HuH-7 (cell line): ENCODE measurements at regions not wholly inside any gene's neighbourhood (a gene's known extent, or its start where the extent isn't known, plus 50 kb on each side); places are given as distances from the start of the nearest gene placed in this dataset.

ENCODE experiments used
- DNase-seq: peaks from one replicate; pipeline ENCODE4 v3.0.0; 2011; ENCODE audit warnings: low spot score

DNA sequence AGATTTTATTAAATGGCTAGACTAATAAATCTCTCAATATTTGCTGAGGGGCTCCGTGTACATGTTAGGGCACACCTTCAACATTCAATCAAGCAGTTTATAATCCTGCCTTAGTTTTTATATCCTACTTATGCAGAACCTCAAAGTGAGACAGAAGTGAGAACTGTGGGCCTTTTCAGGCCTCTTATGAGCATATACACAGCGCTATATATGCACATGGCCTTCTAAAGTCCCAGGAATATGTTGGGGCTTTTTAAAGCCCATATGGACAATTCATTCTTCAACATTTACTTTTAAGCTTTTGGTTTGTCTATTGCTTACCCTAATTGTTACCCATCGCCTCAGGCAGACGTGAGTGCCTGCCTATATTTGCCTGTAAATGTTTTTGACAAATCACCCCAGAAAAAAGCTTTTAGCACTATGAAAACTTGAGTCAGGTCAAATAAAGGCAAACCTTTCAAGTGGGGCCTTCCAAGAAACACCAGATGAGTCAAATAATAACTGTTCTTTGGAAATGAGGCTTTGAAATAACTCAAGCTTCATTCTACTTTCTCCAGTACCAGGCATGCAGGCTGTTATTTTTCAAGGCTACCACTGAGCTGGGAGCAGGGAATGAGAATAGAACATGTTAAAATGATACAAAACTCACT lies 58.2 kb downstream of the ESM1 start:
- no peak for DNase-seq

DNA sequence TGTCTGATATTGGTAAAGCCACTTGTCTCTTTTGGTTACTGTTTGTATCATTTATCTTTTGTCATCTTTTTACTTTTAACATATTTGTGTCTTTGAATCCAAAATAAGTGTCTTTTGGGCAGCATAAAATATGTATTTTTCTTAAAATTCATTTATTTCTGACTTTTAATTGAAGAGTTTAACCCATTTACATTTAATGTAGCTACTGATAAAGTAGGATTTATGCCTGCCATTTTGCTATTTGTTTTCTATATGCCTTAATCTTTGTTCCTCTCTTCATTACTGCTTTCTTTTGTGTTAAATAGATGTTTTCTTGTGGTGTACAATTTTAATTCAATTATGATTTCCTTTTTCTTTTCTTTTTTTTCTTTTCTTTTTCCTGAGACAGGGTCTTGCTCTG lies 60.9 kb downstream of the ESM1 start:
- DNase-seq = no peak

DNA sequence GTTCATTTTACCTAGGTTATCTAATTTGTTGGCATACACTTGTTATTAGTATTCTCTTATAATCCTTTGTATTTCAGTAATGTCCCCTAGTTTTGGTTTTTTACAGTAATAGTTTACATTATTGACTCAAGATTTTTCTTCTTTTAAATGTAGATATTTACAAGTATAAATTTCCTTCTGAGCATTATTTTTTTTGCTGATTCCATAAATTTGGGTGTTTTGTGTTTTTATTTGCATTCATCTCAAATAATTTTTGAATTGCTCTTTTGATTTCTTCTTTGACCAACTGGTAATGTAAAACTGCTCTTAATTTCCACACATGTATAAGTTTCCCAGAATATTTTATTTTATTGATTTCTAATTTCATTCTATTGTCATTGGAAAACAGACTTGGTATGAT lies 68.1 kb downstream of the ESM1 start:
- no peak for DNase-seq

DNA sequence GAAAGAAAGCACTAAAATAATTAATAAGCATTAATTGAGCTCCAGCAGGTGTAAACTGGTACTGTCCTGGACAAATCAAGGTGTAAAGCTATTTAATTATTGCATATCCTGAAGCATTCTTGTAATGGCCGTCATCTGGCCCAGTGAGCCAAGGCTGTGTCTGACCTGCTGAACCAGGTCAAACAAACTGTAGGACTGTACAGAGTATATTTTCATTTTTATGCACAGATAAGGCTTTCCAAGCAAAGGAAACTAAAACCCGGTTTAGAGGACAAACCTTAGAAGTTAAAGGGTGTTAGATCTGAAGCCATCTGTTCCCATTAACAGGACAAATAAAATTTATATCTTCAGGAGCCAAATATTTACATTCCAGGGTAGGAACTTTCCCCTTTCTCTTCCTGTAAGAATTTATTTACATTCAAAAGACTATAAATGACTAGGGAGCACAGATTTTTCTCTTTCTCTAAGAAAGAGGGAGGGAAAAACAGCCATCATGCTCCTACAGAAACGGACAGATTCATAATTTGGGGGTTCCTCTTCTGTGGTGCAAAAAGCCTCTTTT lies 69.8 kb downstream of the ESM1 start:
- DNase-seq = no peak

DNA sequence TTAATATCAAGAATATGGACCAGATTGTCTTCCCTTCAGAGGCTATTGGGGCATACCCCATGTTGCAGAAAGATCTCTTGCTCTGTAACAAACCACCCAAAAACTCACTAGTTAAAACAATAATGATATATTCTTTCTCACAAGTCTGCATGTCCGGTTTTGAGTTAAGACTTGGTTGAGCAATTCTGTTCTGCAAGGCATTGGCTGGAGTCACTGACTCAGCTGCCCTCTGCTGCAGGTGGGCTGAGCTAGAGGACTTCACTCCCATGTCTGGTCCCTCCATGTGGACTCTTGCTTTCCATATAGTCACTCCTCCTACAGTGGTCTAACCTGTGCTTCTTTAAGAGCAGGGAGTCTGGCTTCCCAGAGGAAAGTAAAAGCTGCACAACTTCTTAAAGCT lies 73.4 kb downstream of the ESM1 start:
- DNase-seq = no peak

DNA sequence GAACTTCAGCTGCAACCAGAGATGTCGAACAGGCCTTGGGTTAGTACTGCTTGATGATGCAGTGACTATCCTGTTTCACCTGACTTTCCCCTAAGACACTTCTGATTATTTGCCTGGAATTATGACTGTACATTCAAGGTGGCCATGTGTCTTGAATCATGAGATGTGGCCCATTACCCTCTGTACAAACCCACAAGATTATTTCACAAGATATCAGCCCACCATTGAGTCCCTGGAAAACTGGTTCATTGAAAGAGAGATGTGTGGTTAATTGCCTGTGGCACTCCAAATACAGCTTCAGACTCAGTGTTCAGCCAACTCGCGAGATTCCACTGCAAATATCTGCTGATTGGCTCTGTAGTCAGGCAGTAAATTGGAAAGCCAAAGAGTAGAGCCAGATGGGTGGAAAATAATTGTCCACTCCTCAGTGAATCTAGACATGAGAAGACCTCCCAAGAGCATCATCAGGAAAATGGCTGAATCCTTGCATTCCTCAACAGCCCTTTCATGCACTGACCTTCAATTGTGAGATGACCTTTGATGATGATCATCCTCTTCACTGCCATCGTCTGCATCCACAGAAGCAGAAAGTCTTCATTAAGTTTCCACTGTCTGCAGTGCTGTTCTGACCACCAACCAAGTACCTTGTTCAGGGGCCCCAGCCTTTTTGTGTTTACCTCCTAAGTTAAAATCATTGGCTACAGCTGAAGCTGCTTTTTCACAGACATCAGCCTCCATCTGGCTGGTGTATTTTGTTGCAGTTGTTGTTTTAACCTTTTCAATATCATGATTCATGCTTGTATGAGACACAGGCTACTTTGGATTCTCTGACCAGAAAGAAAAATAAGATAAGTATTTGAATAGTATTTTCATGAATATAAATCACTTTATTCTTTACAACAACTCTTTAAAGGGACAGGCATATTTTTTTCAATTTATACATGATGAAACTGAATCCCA lies 75.2 kb downstream of the ESM1 start:
- DNase-seq = no peak

DNA sequence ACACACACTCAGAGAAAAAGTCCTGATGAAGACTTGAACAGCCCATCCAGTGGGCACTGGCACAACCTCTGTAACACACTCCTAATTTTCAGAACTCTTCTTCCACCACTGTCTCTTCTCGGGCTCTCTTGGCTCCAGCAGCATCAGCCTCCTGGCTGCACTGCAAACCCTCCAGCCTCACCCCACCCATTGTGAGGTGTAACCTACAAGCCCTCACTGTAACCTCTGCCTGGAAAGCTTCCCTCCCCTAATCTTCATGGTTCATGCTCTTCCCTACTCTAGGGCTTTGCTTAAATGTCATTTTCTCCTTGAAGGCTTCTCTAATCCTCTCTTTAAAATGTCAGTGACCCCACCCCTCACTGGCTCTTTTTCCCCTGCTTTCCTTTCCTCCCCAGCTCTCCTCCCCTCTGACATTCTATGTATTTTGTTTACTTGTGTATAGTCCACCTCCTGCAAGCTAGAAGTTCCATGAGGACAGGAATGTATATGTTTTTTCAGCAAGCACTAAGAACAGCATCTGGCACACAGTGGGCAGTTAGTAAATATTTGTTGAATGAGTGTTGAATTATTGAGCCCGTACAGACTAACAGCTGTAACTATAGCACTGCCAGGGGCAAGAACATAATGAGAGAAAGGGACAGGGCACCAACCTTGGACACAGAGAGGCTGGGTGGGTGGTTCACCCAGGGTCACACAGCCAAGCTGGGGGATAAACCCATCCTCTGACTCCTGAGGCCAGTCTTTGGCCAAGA lies 76.4 kb downstream of the ESM1 start:
- no peak for DNase-seq

DNA sequence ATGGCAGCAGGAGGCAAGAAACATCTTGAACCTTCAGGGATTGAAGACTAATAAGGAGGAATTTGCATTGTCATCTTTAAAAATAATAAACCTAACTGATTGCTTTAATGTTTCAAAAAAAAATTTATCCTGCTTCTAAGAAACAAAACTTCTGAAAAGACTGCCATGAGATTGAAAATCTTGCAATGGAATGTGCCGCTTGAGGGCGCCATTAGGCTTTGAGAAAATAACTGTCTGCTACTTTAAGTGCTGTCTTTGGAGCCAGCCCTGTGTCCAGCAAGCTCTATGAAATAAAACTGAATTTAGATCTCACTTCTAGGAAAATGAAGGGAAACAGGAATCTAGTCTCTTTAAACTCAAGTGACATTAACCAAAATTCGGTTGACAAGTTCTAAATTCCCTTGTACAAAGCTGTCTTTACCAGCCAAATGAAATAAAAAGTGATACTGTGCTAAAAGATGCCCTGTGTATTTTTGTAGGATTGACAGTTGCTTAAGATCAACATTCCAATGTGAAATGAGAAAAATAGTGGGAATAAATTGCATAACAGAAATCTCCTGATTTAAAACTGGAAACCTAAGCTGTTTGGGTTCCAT lies 79.4 kb downstream of the ESM1 start:
- peak; percentile 21 for DNase-seq

DNA sequence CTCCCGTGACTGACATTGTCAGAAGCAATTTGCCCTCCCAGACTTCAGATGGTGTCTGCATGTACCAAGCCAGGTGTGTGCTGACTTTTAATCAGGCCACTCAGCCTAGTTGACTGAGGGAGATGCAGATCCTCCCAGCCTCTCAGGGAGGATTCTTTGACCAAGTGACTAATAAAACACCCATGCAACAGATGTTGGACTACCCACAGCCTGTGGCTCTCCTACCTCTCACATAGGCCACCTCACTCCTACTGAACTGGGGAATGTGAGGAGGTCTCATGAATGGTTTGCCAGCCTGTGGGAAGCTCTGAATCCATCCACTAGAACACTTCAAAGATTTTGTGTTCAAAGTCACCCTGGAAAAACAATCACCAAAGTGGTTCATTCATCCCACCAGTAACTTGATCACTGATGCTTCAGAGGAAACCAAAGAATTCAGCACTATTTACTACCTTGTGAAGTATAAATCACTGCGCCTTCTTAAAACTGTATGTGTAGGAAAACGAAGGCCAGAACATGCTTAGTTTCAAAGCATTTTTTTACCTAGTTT lies 80.1 kb downstream of the ESM1 start:
- DNase-seq = no peak

DNA sequence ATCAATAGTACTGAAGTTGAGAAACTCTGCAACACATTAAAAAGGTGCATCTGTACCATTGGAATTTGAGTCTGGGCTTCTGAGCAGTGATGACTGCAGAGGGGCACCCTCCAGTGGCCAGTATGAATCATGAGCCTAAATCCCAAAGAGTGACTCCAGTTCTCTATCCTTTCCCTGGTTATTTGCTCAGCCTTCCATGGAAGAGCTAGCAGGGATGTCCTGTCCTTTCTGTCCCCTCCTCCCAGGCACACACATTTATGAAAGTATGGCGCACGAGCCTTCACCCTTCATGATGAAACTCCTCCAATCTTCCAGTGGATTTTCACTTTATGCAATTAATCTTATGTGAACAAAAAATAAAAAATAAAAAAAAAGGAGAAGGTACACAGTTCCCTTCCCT lies 81.0 kb downstream of the ESM1 start:
- peak; percentile 16 for DNase-seq

DNA sequence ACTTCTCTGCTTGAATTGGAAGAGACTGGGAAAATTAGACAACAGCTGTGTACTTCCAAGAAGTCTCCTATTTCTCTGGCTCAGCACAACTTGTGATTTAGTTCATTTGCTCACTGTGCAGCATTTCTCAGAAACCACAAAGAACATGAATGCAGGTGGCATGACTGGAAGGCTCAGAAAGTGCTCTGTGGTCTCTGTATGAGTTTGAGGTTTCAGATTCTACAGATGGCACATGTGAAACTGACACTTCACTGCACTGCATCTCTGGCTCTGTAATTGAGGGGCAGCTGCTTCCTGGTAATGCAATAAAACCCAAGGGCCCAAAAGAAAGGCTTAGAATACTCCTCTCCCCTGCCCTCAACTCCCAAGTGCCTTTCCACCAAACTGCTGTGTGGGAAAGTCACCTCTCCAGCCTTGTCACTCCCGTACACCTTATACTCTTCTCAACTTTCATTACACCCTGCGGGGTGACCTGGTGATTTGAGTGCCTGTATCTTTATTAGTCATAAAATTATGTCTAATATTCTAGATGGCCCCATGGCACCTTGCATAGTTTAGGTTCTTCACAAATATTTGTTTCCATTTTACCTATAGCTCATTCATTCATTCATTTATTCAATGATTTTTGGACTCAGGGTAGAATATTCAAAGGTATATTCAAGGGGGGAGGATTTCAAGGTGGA lies 82.5 kb downstream of the ESM1 start:
- DNase-seq = no peak

DNA sequence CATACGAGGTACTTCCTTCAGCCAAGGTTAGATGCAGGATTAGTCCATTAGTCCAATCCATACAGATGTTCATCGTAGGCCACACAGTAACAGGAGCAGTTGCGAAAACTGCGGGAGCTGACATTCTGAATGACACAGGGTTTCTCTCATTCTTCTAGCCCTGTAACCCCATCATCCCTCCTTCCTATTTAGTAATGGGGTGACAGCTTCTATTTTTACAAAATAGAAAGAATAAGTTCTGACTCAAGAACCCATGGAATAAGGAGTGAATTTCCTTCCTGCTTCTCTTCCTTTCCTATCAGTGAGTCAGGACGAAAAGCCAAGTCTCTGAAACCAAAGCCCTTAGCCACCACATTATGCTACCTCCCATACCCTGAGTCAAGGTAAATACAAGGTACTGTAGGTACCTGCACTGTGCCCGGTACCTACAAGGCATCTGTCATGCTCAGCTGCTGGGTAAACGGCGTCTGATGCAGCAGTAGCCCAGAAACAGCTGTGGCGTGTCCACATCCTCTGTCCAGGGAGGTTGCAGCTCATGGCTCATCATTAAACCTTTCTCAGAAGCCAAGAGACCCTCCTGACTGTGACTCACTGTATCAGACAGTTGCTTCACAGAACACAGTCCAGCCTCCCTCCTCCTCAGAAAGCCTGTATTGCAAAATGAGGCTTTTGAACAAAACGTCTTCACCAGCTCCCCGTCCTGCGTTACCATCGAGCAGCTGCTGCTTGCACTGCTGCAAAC lies 84.2 kb downstream of the ESM1 start:
- no peak for DNase-seq

DNA sequence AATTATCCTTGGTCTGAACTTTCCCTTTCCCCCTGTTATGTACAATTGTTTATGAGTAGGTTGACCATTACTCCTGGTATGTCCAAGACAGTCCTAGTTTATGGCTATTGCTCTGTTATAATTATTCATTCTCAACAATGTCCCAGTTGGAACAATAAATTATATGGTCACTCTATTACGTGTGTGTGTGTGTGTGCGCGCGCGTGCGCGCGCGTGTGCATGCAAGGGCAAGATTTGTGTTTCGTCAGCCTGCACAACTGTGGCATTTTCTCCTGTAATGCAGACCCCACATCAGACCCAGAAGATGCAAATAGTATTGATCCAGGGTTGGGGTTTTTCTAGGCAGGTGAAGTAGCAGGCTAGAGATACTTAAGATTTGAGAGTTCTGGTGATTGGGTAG lies 88.4 kb downstream of the ESM1 start:
- no peak for DNase-seq

DNA sequence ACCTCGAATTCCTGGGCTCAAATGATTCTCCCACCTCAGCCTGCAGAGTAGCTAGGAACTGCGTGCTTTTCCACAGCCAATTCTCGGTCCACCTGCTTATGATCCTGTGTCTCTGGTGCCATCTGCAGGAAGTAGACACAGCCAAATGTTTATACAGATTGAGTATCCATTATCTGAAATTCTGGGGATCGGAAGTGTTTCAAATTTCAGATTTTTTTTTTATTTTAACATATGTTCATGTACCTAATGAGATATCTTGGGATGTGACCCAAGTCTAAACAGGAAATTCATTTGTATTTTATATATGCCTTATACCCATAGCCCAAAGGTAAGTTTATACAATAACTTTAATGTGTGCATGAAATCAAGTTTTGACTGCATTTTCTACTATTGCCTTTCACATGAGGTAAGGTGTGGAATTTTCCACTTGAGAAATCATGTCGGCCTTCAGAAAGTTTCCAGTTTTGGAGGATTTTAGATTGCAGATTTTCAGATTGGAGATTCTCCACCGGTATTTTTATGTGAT lies 89.5 kb downstream of the ESM1 start:
- DNase-seq = peak; percentile 25

DNA sequence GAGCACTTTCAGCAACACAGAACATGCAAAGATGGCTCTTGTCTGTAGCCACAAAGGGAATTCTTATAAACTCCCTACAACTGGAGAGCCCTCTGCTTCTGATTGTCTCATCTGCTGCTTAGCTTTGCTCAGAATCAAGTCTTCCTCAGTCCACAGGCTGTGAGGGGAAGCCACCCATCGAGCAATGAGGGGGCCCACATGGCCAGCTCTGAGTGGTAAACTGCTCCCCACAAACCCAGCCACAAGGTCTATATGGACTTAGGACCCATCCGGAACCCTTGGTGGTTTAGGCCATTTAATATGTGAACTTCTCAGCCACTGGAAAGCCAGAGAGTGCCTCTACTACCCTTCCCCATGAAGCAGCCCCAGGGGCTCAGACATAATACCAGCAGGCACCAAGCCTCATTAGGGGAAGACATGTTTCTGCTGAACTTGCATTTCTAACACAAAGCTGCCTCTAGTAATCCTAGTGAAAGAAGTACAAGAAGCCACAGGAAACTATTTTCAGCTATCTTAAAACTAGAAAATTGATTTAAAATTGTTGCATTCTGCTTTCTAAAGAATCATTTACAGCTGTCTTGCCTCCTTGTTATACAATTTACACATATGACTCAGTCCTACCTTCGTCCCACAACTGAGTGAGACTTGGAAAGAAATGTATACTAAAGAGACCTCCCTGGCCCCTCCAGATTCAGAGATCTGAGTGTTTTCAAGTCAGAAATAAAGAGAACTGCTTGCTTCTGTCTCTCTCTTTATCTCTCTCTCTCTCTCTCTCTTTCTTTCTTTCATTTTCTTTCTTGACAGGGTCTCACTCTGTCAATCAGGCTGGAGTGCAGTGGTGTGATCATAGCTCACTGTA lies 90.2 kb downstream of the ESM1 start:
- no peak for DNase-seq

DNA sequence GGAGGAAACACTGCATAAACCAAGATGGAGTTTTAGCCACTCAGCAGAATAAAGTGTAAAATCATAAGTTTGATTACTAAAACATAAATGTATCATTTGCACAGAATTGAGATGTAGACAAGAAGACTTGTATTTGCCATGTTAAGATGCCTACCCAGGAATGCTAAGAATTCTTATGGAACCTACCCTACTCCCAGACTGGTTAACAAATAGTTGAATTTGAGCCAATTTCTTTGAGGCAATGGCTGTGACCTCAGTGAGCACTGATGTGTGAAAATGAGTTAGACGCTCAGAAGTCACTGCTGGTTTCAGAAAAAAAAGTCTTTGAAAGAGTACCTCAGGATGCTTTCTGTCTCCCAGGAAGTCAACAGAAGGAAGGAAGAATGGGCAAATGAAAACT lies 95.6 kb downstream of the ESM1 start:
- no peak for DNase-seq

DNA sequence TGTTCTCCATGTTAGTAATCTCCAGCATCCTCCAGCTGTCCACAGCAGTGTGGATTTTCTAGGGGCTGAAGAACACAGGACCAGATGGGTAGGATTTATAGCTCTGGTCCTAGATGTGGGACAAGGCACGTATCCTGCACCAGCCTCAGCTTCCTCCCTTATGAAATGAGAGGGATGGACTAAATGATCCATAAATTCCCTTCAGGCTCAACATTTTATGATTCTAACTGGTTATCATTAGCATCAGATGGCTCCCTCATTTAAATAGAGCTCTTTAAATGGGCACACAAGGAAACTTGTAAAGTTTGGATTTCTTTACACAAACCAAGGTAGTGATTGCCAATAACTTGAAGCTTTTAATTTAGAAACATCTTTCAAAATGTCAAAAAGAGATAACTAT lies 97.7 kb downstream of the ESM1 start:
- no peak for DNase-seq

DNA sequence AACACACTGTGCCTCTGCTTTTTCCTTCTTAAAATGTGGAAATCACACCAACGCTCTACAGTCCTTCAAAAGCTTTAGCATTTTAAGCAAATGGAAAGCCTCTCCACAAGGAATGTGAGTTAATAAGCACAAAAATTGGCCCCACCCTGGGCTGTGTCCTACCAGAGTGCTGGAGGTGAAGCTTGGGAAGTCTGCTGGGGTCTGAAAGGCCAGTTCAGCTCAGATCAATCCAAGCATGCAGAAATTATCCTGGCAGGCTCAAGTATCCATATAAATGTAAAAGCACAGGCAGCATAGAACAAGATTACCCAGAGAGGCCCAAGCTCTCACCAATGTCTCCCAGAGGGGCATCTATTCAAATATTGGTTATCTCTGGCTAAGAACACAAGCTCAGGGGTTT lies 98.5 kb downstream of the ESM1 start:
- no peak for DNase-seq

DNA sequence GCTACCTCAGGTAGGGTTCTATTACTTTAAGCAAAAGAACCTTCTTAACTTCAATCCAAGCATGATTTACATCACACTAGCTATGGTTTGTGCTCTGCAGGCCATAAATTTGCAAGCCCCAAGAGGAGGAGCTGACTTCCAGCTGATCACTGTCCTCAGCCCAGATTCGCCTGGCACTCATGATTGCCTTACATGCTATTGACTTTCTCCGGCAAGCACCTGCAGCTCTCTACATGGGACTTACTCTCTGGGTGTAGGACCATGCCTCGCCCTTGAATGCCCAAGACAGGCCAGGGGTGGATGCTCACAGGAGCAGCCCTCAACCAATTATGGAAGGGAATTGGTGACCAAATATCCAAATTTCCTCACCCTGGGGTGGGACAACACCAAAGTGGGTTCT lies 99.8 kb downstream of the ESM1 start:
- no peak for DNase-seq
